NCI-H460 (cell line): ENCODE measurements at regions not wholly inside any gene's neighbourhood (a gene's known extent, or its start where the extent isn't known, plus 50 kb on each side); places are given as distances from the start of the nearest gene placed in this dataset.

ENCODE experiments used
- DNase-seq: peaks from one replicate; pipeline ENCODE4 v3.0.0-alpha.2; 2016; ENCODE audit warnings: low read depth; ENCODE audit errors: extremely low read depth

- DNase-seq: no peak
Observed at GRCh38 chr11:127411283-127411682, 410.7 kb upstream of the KIRREL3 start.

DNA sequence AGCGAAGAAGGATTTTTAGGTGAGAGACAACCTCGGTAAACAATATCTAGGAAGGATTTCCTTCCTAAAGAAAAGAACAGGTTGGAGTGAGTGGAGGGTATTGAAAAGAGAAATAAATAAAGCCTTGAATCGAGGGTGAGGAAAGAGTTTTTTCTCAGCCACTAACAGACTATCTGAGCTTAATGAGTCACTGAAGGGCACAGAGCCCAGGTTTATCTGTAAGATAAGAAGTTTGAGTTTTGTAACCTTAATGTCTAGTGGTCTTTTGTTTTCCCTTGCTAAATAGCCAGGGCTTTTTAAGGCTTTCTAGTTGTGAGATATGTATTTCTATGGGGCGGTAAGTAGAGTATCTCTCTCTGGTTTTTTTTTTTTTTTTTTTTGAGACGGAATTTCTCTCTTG lies 394.5 kb upstream of the KIRREL3 start:
- DNase-seq: no peak

GRCh38 chr11:127393460-127393997 lies 393.0 kb upstream of the KIRREL3 start:
- no peak for DNase-seq

GRCh38 chr11:127392575-127392974 lies 392.0 kb upstream of the KIRREL3 start:
- no peak for DNase-seq

DNA sequence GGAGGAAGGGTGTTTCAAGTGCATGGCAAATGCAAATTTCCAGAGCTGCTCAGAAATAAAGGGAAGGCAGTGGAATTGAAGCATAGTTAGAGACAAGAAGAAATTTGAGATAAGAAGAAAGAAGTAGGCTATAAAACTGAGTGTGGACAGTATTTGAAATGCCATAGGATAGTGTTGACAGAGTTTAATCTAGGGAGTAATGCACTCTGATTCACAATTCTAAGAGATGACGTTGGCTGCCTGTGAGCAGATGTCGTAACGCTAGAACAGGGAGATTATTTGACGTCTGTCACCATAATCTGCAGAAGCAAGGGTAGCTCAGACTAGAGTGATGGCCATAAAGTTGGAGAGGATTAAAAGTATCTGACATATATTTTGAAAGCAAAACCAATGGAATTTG lies 389.9 kb upstream of the KIRREL3 start:
- no peak for DNase-seq

DNA sequence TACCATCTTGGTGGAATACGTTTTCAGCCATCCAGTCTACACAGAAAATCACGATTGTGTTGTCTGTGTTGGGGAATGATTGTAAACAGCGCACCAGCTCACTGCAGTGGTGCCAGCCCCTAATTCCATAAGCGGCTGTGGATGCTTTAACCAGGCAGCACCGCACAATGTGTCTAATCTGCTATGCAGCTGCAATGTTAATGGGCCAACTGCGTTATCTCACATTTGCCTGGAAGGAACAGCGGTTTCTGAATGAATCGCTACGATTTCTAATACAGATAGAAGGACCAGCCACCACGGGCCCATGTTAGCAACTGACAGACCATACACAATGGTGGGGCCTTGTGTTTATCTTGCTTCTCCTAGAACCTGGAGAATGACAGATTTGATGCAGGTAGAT lies 384.5 kb upstream of the KIRREL3 start:
- no peak for DNase-seq

- DNase-seq: no peak
Observed at GRCh38 chr11:127383026-127383425, 382.5 kb upstream of the KIRREL3 start.

- no peak for DNase-seq
Observed at GRCh38 chr11:127381247-127381646, 380.7 kb upstream of the KIRREL3 start.

GRCh38 chr11:127379686-127380085 lies 379.1 kb upstream of the KIRREL3 start:
- DNase-seq: no peak

- no peak for DNase-seq
Observed at GRCh38 chr11:127376301-127376700, 375.7 kb upstream of the KIRREL3 start.

GRCh38 chr11:127369356-127369755 lies 368.8 kb upstream of the KIRREL3 start:
- DNase-seq: no peak

GRCh38 chr11:127362754-127363308 lies 362.3 kb upstream of the KIRREL3 start:
- DNase-seq: no peak

DNA sequence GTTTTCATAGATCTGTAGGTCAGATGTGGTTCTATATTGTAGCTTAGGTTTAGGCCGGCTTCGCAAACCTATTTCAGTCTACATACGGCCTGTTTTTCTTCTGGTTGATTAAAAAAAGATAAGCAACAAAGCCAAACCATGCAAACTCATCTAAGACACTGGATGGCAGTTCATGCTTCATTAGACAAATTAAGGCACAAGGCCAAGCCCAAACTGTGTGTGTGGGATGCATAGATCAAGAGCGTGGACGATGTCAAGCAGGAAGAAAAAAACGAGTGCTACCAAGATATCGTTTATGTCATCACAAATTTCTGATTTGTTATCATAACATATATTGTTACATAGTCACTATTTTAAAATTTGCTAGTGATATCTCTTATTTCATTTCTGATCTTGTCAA lies 357.6 kb upstream of the KIRREL3 start:
- no peak for DNase-seq

GRCh38 chr11:127350476-127350875 lies 349.9 kb upstream of the KIRREL3 start:
- no peak for DNase-seq

GRCh38 chr11:127345819-127346459 lies 345.4 kb upstream of the KIRREL3 start:
- DNase-seq: peak; percentile 3

GRCh38 chr11:127340438-127340837 lies 339.9 kb upstream of the KIRREL3 start:
- DNase-seq: no peak

DNA sequence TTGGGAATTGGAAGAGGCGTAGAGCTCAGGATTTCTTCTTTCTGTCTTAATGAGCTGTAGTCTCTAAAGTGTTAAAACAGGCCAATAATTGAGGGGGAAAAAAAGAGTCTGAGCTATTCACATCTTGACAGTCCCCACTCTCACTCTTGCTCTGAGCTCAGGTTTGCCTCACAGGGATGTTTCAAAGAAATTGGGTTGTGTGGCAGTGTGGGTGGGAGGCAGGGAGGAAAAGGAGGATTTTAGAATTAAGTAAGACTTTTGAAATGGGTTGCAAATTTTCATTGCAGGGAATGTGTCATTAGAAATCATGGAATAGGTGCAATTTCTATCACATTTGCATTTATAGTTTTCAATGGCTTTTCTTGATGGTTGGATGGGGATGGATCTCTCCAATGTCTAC lies 338.8 kb upstream of the KIRREL3 start:
- DNase-seq: no peak

GRCh38 chr11:127338380-127339259 lies 338.1 kb upstream of the KIRREL3 start:
- no peak for DNase-seq

DNA sequence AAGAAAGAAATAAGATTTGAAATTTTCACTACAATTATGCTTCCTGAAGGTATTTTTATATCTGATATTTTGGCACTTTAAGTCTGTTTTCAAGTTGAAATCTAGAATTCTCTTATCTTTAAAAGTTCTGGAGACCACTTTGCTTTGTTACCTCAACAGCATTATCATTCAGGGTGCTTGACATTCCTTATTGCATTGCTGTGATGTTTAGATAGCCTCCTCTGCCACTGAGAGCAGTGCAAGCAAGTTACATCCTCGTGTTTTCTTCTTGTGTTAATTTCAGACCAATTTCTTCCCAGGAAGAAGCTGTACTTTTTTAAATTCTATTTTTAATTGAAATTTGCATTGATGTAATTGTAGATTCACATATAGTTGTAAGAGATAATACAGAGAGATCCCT lies 333.9 kb upstream of the KIRREL3 start:
- DNase-seq: no peak

GRCh38 chr11:127332896-127333295 lies 332.3 kb upstream of the KIRREL3 start:
- DNase-seq: no peak

GRCh38 chr11:127330044-127330443 lies 329.5 kb upstream of the KIRREL3 start:
- DNase-seq: no peak

- DNase-seq: no peak
Observed at GRCh38 chr11:127308291-127308690, 307.7 kb upstream of the KIRREL3 start.
